ENCODE measurements at regions not wholly inside any gene's neighbourhood (a gene's known extent, or its start where the extent isn't known, plus 50 kb on each side); places are given as distances from the start of the nearest gene placed in this dataset.

- Histone ChIP-seq H4K20me1 (replicated peaks; ENCODE audit: control insufficient read depth, extremely low read depth, insufficient read depth, low read length) (no peaks in the 10 kb centered on the region), H3K36me3 (ENCODE audit: control insufficient read depth in 2 of 2, extremely low read depth in 1 of 2, insufficient read depth in 2 of 2, low read length in 2 of 2) (no peaks in the 10 kb centered on the region), H3K9me3 (replicated peaks; ENCODE audit: control insufficient read depth, insufficient read depth, low read length) (peaks cover 6% of the 10 kb centered on the region), H3K9ac (replicated peaks; ENCODE audit: extremely low read depth, insufficient read depth, low read length) (no peak overlapping the region), H3K27me3 (ENCODE audit: control insufficient read depth in 2 of 2, insufficient read depth in 2 of 2, low read length in 2 of 2) (no peaks in the 10 kb centered on the region), H3K9me1 (replicated peaks; ENCODE audit: control insufficient read depth, extremely low read depth, insufficient read depth, low read length) (no peaks in the 10 kb centered on the region), H2AFZ (ENCODE audit: low read depth, low read length) (no peak overlapping the region), H3K79me2 (ENCODE audit: control insufficient read depth, insufficient read depth, low read length) (no peaks in the 10 kb centered on the region), H3K27ac (ENCODE audit: insufficient read depth, low read depth, low read length) (no peak overlapping the region), H3K4me2 (ENCODE audit: insufficient read depth, low read length) (no peak overlapping the region), H3K4me1 (ENCODE audit: control insufficient read depth, extremely low read depth, insufficient read depth, low read length) (no peaks in the 10 kb centered on the region), H3K4me3 (replicated peaks in 1 of 3; ENCODE audit: insufficient read depth in 1 of 3, low read depth in 1 of 3, low read length in 3 of 3) (no peak overlapping the region)
- BruUV-seq (replicated peaks), result no TSS peak
- dilution Hi-C loops (cut with MboI; ENCODE audit: extremely low pct_ligation_motif_present, low sequenced_read_pairs), result no loop called here
- ChIA-PET POLR2A (no interaction called here), CTCF (no interaction called here)
- intact Hi-C loops (cut with micrococcal nuclease), result no loop called here
- DNase-seq (ENCODE audit: low read depth, low spot score) (no peak), FAIRE-seq (no peak)
- TF ChIP-seq POLR2A (IDR thresholded peaks at IDR 0.05; ENCODE audit: low read depth, low read length) (no peak), FOS (IDR thresholded peaks at IDR 0.05; ENCODE audit: borderline replicate concordance, insufficient read depth, low read length) (no peak), EZH2 (IDR thresholded peaks at IDR 0.05; ENCODE audit: borderline replicate concordance, low read depth, low read length, severe bottlenecking) (no peak), POLR2AphosphoS5 (IDR thresholded peaks at IDR 0.05; ENCODE audit: insufficient read depth, low read depth, low read length) (no peak), JUN (IDR thresholded peaks at IDR 0.05; ENCODE audit: borderline replicate concordance, insufficient read depth, insufficient read length, low read depth) (no peak)
These were observed 1014.0 kb downstream of the SI start for GRCh38 chr3:164064298-164064697.

- Histone ChIP-seq H3K79me2 (ENCODE audit: control insufficient read depth, insufficient read depth, low read length) (no peaks in the 10 kb centered on the region), H3K27me3 (ENCODE audit: control insufficient read depth in 2 of 2, insufficient read depth in 2 of 2, low read length in 2 of 2) (no peaks in the 10 kb centered on the region), H3K4me1 (ENCODE audit: control insufficient read depth, extremely low read depth, insufficient read depth, low read length) (no peaks in the 10 kb centered on the region), H3K4me2 (ENCODE audit: insufficient read depth, low read length) (no peak overlapping the region), H2AFZ (ENCODE audit: low read depth, low read length) (no peak overlapping the region), H3K4me3 (replicated peaks in 1 of 3; ENCODE audit: insufficient read depth in 1 of 3, low read depth in 1 of 3, low read length in 3 of 3) (no peak overlapping the region), H4K20me1 (replicated peaks; ENCODE audit: control insufficient read depth, extremely low read depth, insufficient read depth, low read length) (no peaks in the 10 kb centered on the region), H3K9ac (replicated peaks; ENCODE audit: extremely low read depth, insufficient read depth, low read length) (no peak overlapping the region), H3K36me3 (ENCODE audit: control insufficient read depth in 2 of 2, extremely low read depth in 1 of 2, insufficient read depth in 2 of 2, low read length in 2 of 2) (no peaks in the 10 kb centered on the region), H3K27ac (ENCODE audit: insufficient read depth, low read depth, low read length) (no peak overlapping the region), H3K9me3 (replicated peaks; ENCODE audit: control insufficient read depth, insufficient read depth, low read length) (peaks cover 3% of the 10 kb centered on the region), H3K9me1 (replicated peaks; ENCODE audit: control insufficient read depth, extremely low read depth, insufficient read depth, low read length) (no peaks in the 10 kb centered on the region)
- CTCF ChIA-PET, result no interaction called here
- FAIRE-seq (no peak), DNase-seq (ENCODE audit: low read depth, low spot score) (no peak)
- intact Hi-C loops (cut with micrococcal nuclease) (no loop called here), dilution Hi-C loops (cut with MboI; ENCODE audit: extremely low pct_ligation_motif_present, low sequenced_read_pairs) (no loop called here)
- TF ChIP-seq MAX (IDR thresholded peaks at IDR 0.05; ENCODE audit: insufficient read depth, insufficient read length) (no peak), CTCF (IDR thresholded peaks at IDR 0.05; ENCODE audit: extremely low read depth in 1 of 2, insufficient read depth in 1 of 2, low read depth in 1 of 2, low read length in 2 of 2) (no peak), JUN (IDR thresholded peaks at IDR 0.05; ENCODE audit: borderline replicate concordance, insufficient read depth, insufficient read length, low read depth) (no peak), POLR2A (IDR thresholded peaks at IDR 0.05; ENCODE audit: low read depth, low read length) (no peak), FOS (IDR thresholded peaks at IDR 0.05; ENCODE audit: borderline replicate concordance, insufficient read depth, low read length) (no peak), GATA2 (IDR thresholded peaks at IDR 0.05; ENCODE audit: insufficient read depth, insufficient read length, low read depth, low read length) (no peak), EZH2 (IDR thresholded peaks at IDR 0.05; ENCODE audit: borderline replicate concordance, low read depth, low read length, severe bottlenecking) (no peak), POLR2AphosphoS5 (IDR thresholded peaks at IDR 0.05; ENCODE audit: insufficient read depth, low read depth, low read length) (no peak), MYC (IDR thresholded peaks at IDR 0.05; ENCODE audit: low read depth, low read length) (no peak)
- POLR2A ChIA-PET, result no interaction called here
- BruUV-seq (replicated peaks), result no TSS peak
These were observed 1017.4 kb downstream of the SI start for GRCh38 chr3:164060923-164061322.

Data from endothelial cell of umbilical vein (primary cell).